PC-3 (cell line): ENCODE measurements at regions not wholly inside any gene's neighbourhood (a gene's known extent, or its start where the extent isn't known, plus 50 kb on each side); places are given as distances from the start of the nearest gene placed in this dataset.

Experiments
- ATAC-seq: fragments of 200-7000 bp; cut with Tn5 transposase; 2 replicates; pipeline ENCODE4 v1.9.1; 2020; ENCODE audit warnings: mild to moderate bottlenecking, moderate library complexity
- BruUV-seq: library from RNA; stranded (reverse); fragments of 400-500 nt; replicated peaks from 2 replicates; lab custom pipeline; 2021; lab: Mats Ljungman, UMichigan
- CTCF ChIA-PET: fragments of 300-600 bp; sonication (Branson Sonifier 250); formaldehyde crosslinking; loops from one replicate; lab custom pipeline; 2022; ENCODE audit warnings: antibody characterized with exemption; lab: Charles Lee
- POLR2A ChIA-PET: fragments of 300-600 bp; sonication (Branson Sonifier 250); formaldehyde crosslinking; loops from one replicate; lab custom pipeline; 2022; ENCODE audit warnings: antibody characterized with exemption; ENCODE audit not compliant: unreplicated experiment; lab: Charles Lee
- DNase-seq: peaks from one replicate; pipeline ENCODE4 v3.0.0-alpha.2; 2015
- H2AFZ ChIP-seq: fragments of 300-600 bp; sonication (generic); 2 replicates; pipeline ENCODE4 v1.6.0; 2016; ENCODE audit warnings: antibody characterized with exemption, low read length
- H3F3A ChIP-seq: fragments of 300-600 bp; sonication (generic); one replicate; pipeline ENCODE4 v1.6.0; 2017; ENCODE audit warnings: antibody characterized with exemption, low read length, control low read depth, mild to moderate bottlenecking; ENCODE audit not compliant: unreplicated experiment
- H3K27ac ChIP-seq: fragments of 300-600 bp; sonication (generic); 2 replicates; pipeline ENCODE4 v1.5.1; 2016; ENCODE audit warnings: mild to moderate bottlenecking, low read length
- H3K27me3 ChIP-seq: fragments of 300-600 bp; sonication (generic); 2 replicates; pipeline ENCODE4 v1.6.1; 2016; ENCODE audit warnings: low read length, mixed read lengths
- H3K36me3 ChIP-seq: fragments of 300-600 bp; sonication (generic); 2 replicates; pipeline ENCODE4 v1.6.1; 2016; ENCODE audit warnings: low read depth, mixed run types, low read length, mixed read lengths
- H3K4me1 ChIP-seq: fragments of 300-600 bp; sonication (generic); 2 replicates; pipeline ENCODE4 v1.5.1; 2016; ENCODE audit warnings: low read length; ENCODE audit not compliant: insufficient read depth
- H3K4me2 ChIP-seq: fragments of 300-600 bp; sonication (generic); 2 replicates; pipeline ENCODE4 v1.6.0; 2016; ENCODE audit warnings: low read length
- H3K4me3 ChIP-seq: fragments of 300-600 bp; sonication (generic); 2 replicates; pipeline ENCODE4 v1.5.1; 2016; ENCODE audit warnings: mild to moderate bottlenecking, low read length, mixed read lengths
- H3K79me2 ChIP-seq: fragments of 300-600 bp; sonication (generic); 2 replicates; pipeline ENCODE4 v1.6.1; 2017; ENCODE audit warnings: low read length, mixed read lengths
- H3K9ac ChIP-seq: fragments of 300-600 bp; sonication (generic); 2 replicates; pipeline ENCODE4 v1.6.0; 2016; ENCODE audit warnings: mild to moderate bottlenecking, low read length
- H3K9me2 ChIP-seq: fragments of 300-600 bp; sonication (generic); replicated peaks from 2 replicates; pipeline ENCODE4 v1.6.1; 2016; ENCODE audit warnings: mixed run types, low read length, mixed read lengths
- H3K9me3 ChIP-seq: fragments of 300-600 bp; sonication (generic); 2 replicates; pipeline ENCODE4 v1.6.1; 2016; ENCODE audit warnings: low read length, mixed read lengths
- H4K20me1 ChIP-seq: fragments of 300-600 bp; sonication (generic); 2 replicates; pipeline ENCODE4 v1.6.1; 2016; ENCODE audit warnings: low read length, mixed read lengths
- EZH2 ChIP-seq: fragments of 300-600 bp; sonication (generic); IDR thresholded peaks from one replicate; pipeline ENCODE4 v1.6.1; 2017; ENCODE audit warnings: antibody characterized with exemption, mild to moderate bottlenecking, low read length; ENCODE audit not compliant: unreplicated experiment
- EZH2phosphoT487 ChIP-seq: fragments of 300-600 bp; sonication (generic); IDR thresholded peaks from 2 replicates; pipeline ENCODE4 v1.6.1; 2018; ENCODE audit warnings: mild to moderate bottlenecking, antibody characterized with exemption, low read length, borderline replicate concordance
- intact Hi-C: fragments of 100-400 bp; cut with micrococcal nuclease; formaldehyde crosslinking; loops from 2 replicates; pipeline ENCODE4 v1.9.0; 2023
- TF ChIP-seq, protein P1 (sequence below): fragments of 300-600 bp; sonication (generic); conservative IDR thresholded peaks from 2 replicates; pipeline ENCODE4 v1.5.1; 2017; ENCODE audit warnings: antibody characterized with exemption, low read depth, mild to moderate bottlenecking, low read length

DNA sequence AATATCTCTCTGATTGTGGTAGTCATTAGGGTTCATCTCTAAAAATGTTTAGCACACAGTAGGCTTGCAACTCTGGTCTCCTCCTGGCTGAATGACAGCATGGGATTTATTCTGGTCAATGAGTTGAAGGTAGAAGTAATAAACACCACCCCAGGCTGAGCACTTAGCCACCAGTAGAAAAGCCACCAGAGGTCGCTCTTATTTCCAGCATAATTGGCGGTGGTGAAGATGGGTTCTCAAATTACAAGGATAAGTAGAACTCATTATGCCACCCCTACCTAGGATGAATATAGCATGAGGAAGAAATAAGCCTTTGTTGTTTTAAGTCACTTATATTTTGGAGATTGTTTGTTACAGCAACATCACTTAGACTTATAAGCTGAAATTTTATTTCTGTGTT is 302.7 kb downstream of the GPM6A start:
- POLR2A ChIA-PET: no interaction called here
- Histone ChIP-seq H3K4me1 (no peaks in the 10 kb centered on the region), H3K27ac (no peak overlapping the region), H3F3A (no peaks in the 10 kb centered on the region), H3K4me2 (no peak overlapping the region), H3K79me2 (no peaks in the 10 kb centered on the region), H4K20me1 (no peaks in the 10 kb centered on the region), H3K9ac (no peak overlapping the region), H3K4me3 (no peak overlapping the region), H2AFZ (no peak overlapping the region), H3K9me2 (no peaks in the 10 kb centered on the region), H3K27me3 (no peaks in the 10 kb centered on the region), H3K9me3 (no peaks in the 10 kb centered on the region), H3K36me3 (no peaks in the 10 kb centered on the region)
- DNase-seq (peak; percentile 59), ATAC-seq (peak; percentile 40; the same call in 1 of the 2 replicates)
- CTCF ChIA-PET: interaction anchor here (0.6 kb wide), 1 partner anchor 1917 kb away, joined by 3 read pairs; no protein-coding TSS in a partner anchor
- no TSS peak for BruUV-seq
- TF ChIP-seq EZH2phosphoT487: no peak
- TF ChIP-seq, protein P1, sequence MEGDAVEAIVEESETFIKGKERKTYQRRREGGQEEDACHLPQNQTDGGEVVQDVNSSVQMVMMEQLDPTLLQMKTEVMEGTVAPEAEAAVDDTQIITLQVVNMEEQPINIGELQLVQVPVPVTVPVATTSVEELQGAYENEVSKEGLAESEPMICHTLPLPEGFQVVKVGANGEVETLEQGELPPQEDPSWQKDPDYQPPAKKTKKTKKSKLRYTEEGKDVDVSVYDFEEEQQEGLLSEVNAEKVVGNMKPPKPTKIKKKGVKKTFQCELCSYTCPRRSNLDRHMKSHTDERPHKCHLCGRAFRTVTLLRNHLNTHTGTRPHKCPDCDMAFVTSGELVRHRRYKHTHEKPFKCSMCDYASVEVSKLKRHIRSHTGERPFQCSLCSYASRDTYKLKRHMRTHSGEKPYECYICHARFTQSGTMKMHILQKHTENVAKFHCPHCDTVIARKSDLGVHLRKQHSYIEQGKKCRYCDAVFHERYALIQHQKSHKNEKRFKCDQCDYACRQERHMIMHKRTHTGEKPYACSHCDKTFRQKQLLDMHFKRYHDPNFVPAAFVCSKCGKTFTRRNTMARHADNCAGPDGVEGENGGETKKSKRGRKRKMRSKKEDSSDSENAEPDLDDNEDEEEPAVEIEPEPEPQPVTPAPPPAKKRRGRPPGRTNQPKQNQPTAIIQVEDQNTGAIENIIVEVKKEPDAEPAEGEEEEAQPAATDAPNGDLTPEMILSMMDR: peak; percentile 62
- intact Hi-C loops: no loop called here

DNA sequence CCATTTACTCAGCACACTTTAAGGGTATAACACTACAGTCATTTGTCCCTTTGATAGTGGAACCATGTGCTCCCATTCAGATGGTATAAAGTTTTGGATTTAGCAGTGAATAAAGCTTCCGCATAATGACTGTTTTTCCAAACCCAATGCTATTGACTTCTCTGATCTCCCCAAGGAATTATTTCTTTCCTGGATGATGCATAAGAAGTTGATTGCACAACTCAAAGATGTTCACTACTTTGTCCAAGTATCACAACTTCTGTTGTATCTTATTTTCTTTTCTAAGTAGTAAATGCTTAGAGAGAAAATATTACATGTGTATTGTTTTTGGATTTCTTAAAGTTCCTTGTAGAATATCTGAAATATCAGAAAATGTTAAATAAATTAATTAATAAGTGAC is 300.2 kb downstream of the GPM6A start:
- intact Hi-C loops: no loop called here
- DNase-seq: no peak
- Histone ChIP-seq H3K27ac (no peak overlapping the region), H4K20me1 (no peaks in the 10 kb centered on the region), H3K36me3 (no peaks in the 10 kb centered on the region), H3K27me3 (no peaks in the 10 kb centered on the region), H3F3A (no peaks in the 10 kb centered on the region), H3K4me3 (no peak overlapping the region), H3K4me1 (no peaks in the 10 kb centered on the region), H3K9ac (no peak overlapping the region), H3K4me2 (no peak overlapping the region), H2AFZ (no peak overlapping the region), H3K9me3 (no peaks in the 10 kb centered on the region), H3K9me2 (no peaks in the 10 kb centered on the region), H3K79me2 (no peaks in the 10 kb centered on the region)
- CTCF ChIA-PET: interaction anchor here (0.6 kb wide), 1 partner anchor 109 kb away, joined by 6 read pairs; no protein-coding TSS in a partner anchor
- BruUV-seq: no TSS peak
- POLR2A ChIA-PET: no interaction called here
- ATAC-seq: no peak
- TF ChIP-seq EZH2 (no peak), EZH2phosphoT487 (no peak)
- TF ChIP-seq, protein P1: no peak

DNA sequence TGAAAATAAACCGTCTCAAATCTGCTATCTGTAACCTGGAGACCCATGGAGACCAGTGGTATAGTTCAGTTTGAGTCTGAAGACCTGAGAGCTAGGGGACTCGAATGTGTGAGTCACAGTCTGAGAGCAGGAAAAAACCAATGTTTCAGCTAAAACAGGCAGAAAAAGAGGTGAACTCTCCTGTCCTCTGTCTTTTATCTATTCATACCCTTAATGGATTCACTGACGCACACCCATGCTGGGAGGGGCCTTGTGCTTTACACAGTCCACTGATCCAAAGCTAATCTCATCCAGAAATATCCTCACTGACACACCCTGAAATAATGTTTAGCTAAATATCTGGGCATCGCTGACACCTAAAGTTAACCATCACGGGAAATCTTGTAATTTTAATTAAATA is 297.9 kb downstream of the GPM6A start:
- POLR2A ChIA-PET: no interaction called here
- BruUV-seq: no TSS peak
- ATAC-seq: no peak
- Histone ChIP-seq H3K27ac (no peak overlapping the region), H3K9me2 (no peaks in the 10 kb centered on the region), H3K36me3 (no peaks in the 10 kb centered on the region), H3K4me2 (no peak overlapping the region), H4K20me1 (no peaks in the 10 kb centered on the region), H3K4me1 (no peaks in the 10 kb centered on the region), H3K79me2 (no peaks in the 10 kb centered on the region), H3F3A (no peaks in the 10 kb centered on the region), H2AFZ (no peak overlapping the region), H3K9me3 (no peaks in the 10 kb centered on the region), H3K4me3 (no peak overlapping the region), H3K27me3 (no peaks in the 10 kb centered on the region), H3K9ac (no peak overlapping the region)
- CTCF ChIA-PET: no interaction called here
- TF ChIP-seq, protein P1: no peak
- TF ChIP-seq EZH2phosphoT487 (no peak), EZH2 (no peak)
- intact Hi-C loops: no loop called here
- DNase-seq: no peak
